ENCODE measurements at regions not wholly inside any gene's neighbourhood (a gene's known extent, or its start where the extent isn't known, plus 50 kb on each side); places are given as distances from the start of the nearest gene placed in this dataset.

- no peak for TF ChIP-seq POLR2A (IDR thresholded peaks at IDR 0.05; ENCODE audit: low read depth, low read length)
- no peak for TF ChIP-seq MXI1 (IDR thresholded peaks at IDR 0.05; ENCODE audit: borderline replicate concordance, low read depth, low read length)
- TF ChIP-seq CTCF (conservative IDR thresholded peaks at IDR 0.05; ENCODE audit: low read depth, low read length), result no peak
- TF ChIP-seq RCOR1 (IDR thresholded peaks at IDR 0.05; ENCODE audit: insufficient replicate concordance, low read length), result no peak
- TF ChIP-seq RAD21 (IDR thresholded peaks at IDR 0.05; ENCODE audit: low read length), result no peak
- no peak for TF ChIP-seq ELK1 (IDR thresholded peaks at IDR 0.05; ENCODE audit: borderline replicate concordance, low read depth, low read length)
- TF ChIP-seq RFX5 (IDR thresholded peaks at IDR 0.05; ENCODE audit: low read depth, low read length), result no peak
- TF ChIP-seq CEBPB (IDR thresholded peaks at IDR 0.05; ENCODE audit: low read depth, low read length), result no peak
- TF ChIP-seq MAFK (IDR thresholded peaks at IDR 0.05; ENCODE audit: low read depth, low read length), result no peak
- TF ChIP-seq USF2 (IDR thresholded peaks at IDR 0.05; ENCODE audit: low read depth, low read length), result no peak
- no peak for TF ChIP-seq FOS (IDR thresholded peaks at IDR 0.05; ENCODE audit: low read depth, low read length)
- no peak for TF ChIP-seq BHLHE40 (IDR thresholded peaks at IDR 0.05; ENCODE audit: low read depth, low read length)
Observed at GRCh38 chr9:135213566-135213965, 126.1 kb downstream of the OLFM1 start.

Measured in IMR-90 (cell line).